OCI-M2 (cell line): ENCODE measurements at regions not wholly inside any gene's neighbourhood (a gene's known extent, or its start where the extent isn't known, plus 50 kb on each side); places are given as distances from the start of the nearest gene placed in this dataset.

Source experiments
- DNase-seq: peaks from one replicate; lab custom pipeline; 2025; ENCODE audit not compliant: unreplicated experiment; lab: John Stamatoyannopoulos, UW

DNA sequence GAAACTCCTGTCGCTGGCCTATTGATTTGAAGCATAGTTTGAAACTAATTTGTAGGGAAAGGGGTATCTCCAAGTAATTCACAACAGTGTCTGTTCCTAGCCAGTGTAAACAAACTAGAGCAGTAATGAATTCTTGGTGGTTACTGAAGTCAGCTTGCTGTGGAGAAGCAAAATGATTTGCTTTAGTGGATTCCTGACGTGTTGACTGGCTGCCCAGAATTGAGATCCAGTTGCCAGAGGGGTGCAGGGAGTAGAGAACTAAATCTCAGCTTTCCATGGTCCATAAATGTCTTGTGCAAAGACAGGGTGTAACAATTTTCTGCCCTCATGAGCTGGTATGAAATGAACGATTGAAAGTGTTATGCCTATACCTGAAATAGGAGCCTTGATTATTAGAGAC lies 382.5 kb upstream of the KIRREL3 start:
- DNase-seq, result no peak

DNA sequence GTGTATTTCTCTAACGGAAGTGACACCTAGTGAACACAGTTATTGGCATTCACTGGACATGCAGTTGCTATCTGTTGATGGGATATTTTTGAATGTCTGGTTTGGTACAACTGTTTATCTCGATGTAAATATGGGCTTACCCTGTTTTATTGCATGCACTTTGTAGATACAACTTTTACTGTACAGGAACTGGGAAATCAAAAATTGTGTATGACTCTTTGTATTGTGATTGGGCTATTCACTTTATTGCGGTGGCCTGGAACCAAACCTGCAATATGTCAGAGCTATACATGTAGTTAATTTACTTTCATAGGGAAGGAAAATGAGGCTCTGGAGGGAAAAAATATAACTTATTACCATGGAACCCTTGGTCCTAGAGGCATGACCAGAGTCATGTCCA lies 380.7 kb upstream of the KIRREL3 start:
- no peak for DNase-seq

GRCh38 chr11:127379686-127380085 lies 379.1 kb upstream of the KIRREL3 start:
- no peak for DNase-seq

DNA sequence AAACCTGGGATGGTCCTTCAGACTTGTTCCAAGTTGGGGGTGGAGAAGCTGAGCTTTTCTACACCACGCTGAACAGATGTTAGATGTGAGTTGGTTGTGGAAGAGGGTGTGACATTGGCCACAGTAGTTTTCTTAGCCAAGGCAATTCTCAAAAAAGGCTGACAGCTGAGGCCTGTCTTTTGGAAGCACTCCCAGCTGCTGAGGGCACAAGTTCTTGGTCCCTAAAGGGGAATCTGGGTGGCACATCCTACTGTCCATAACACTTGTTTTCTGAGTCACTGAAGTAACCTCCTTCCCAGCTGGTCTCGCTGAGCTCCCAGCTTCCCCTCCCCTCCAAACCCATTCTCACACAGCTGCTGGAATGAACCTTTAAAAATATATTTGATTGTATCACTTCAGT lies 375.7 kb upstream of the KIRREL3 start:
- no peak for DNase-seq

DNA sequence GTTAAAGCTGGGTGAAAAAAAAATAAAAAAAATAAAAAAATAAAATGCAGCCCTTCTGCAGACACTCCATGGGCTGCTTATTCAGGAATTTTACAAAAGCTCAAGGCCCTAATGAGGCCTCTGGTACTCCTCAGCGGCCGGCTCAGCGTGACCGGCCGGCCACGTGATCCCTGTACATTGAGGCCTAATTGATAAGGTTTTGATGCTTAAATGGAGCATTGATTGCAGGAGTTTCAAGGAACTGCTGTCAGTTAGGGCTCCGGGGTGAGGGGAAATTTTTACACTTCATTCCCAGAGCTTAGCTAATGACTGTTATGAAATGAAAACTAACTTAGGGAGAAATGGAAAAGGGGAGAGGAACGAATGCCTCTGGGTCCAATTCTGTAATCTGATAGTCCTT lies 368.8 kb upstream of the KIRREL3 start:
- DNase-seq, result no peak

DNA sequence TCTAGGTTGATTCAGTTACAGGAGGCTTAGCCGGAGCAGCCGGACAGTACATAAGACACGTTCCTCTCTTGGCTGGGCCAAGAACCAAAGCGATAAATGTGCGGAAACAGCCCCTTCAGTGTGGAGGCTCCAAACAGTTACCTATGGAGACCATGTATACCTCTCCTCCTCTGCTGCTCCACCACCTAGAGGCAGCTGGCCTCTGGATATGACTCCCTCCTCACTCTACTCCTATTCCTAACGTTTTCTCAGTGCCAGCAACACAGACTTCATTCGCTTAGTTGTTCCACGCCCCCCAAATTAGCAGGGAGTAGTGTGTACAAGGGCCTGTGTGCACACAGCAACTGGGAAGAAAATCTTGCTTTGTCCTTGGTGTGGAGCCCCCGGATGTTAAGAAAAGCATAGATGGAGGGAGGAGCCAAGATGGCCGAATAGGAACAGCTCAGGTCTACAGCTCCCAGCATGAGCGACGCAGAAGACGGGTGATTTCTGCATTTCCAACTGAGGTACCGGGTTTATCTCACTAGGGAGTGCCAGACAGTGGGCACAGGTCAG lies 362.3 kb upstream of the KIRREL3 start:
- DNase-seq, result no peak

DNA sequence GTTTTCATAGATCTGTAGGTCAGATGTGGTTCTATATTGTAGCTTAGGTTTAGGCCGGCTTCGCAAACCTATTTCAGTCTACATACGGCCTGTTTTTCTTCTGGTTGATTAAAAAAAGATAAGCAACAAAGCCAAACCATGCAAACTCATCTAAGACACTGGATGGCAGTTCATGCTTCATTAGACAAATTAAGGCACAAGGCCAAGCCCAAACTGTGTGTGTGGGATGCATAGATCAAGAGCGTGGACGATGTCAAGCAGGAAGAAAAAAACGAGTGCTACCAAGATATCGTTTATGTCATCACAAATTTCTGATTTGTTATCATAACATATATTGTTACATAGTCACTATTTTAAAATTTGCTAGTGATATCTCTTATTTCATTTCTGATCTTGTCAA lies 357.6 kb upstream of the KIRREL3 start:
- no peak for DNase-seq

DNA sequence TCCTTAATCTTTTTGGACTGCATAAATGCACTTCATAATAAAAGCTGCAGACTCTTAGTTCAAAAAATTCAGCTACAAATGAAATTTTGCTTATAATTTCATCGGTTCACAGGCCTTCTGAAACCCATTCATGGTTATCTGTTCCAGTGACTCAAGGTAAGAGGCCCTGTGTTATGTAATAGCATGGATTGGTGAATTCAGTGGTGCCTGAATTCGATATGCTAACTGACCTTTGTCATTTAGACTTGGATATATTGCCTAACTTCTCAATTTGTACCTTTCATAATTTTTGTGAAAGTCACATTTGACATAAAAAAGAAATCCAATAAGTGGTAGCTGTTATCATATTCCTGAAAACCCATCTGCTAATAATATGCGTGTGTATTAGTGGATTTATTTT lies 349.9 kb upstream of the KIRREL3 start:
- no peak for DNase-seq

DNA sequence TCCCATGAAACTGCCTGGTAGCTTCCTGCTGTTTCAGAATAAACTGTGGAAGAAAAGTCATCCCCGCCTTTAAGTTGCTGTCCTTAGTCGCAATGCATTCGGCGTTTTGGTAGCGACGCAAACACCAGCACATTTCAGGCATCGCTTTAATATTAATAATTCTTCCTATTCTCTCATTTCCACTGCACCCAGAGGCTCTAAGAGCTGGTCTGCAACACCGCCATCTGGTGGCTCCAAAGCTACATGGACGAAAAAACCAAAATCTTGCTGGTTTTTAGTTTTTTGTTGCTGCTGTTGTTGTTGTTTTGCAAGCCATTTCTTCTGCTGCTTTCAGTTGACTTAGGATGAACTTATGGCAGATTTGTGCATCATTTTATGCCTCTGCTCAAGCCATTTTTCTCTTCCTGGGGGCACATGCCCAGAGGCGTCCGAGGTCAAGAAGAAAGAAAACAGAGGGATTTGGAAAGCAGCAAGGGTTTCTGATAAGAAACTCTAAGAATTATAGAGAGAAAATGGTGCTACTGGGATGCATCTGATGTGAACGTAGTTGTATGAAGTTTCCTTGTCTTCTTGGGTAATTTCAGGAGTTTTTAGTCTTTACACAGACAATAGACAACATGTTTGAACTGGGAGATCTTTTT lies 345.4 kb upstream of the KIRREL3 start:
- no peak for DNase-seq

- DNase-seq, result no peak
Measured at GRCh38 chr11:127340438-127340837, 339.9 kb upstream of the KIRREL3 start.

- no peak for DNase-seq
Measured at GRCh38 chr11:127339376-127339775, 338.8 kb upstream of the KIRREL3 start.

DNA sequence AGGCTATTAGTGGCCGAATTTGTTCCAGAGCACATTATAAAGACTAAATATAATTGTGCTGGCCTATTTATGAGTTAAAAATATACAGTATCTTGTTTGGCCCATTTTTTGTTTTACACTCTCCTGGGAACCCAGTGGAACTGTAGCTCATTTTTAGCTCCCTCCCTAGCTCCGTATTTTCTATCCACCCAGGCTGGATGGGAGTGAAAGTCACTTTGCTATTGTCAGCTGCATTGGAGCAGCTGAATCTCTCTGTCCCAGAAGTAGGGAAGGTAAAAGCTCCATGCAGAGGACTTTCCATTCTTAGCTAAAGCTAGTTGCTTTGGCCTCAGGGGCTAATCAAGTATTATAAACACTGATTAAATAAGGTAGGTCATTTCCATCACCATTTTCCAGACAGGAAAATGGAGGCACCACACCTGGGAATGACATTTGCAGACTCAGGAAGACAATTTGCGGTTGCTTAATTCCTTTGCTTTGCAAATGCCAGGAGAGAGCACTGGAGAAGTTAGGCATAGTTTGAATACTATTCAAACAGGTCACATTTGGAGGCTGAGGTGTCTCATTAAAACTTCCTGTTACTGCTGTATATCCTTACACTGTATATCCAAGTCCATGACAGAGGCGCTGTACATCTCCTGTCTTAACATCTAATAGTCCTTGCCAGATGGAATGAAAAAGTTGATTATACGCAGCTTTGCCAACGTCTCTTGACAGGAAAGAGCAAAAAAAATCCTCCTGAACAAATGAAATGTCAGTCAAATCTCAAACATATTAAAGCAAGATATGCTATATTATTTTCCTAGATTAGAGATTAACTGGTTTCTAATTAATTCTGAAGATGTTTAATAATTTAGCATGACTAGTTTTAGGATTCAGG lies 338.1 kb upstream of the KIRREL3 start:
- no peak for DNase-seq

DNA sequence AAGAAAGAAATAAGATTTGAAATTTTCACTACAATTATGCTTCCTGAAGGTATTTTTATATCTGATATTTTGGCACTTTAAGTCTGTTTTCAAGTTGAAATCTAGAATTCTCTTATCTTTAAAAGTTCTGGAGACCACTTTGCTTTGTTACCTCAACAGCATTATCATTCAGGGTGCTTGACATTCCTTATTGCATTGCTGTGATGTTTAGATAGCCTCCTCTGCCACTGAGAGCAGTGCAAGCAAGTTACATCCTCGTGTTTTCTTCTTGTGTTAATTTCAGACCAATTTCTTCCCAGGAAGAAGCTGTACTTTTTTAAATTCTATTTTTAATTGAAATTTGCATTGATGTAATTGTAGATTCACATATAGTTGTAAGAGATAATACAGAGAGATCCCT lies 333.9 kb upstream of the KIRREL3 start:
- no peak for DNase-seq

GRCh38 chr11:127332896-127333295 lies 332.3 kb upstream of the KIRREL3 start:
- DNase-seq, result no peak

DNA sequence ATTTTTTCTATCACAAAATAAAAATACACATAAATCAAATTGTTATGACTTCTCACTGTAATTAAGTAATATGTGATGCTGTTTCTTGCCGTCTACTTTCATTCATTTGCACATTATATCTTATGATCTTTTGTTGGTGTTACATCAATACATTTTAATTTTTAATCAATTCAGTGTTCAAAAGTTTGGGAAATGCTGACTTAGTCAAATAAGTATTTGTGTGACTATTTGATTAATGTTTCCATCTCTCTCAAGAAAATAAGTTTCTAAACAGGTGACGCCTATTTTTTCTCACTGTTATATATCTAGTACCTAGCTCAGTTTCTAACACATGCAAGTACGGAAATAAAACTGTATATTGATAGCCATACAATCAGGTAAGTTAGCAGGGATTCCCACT lies 329.5 kb upstream of the KIRREL3 start:
- no peak for DNase-seq

GRCh38 chr11:127308291-127308690 lies 307.7 kb upstream of the KIRREL3 start:
- DNase-seq, result no peak

DNA sequence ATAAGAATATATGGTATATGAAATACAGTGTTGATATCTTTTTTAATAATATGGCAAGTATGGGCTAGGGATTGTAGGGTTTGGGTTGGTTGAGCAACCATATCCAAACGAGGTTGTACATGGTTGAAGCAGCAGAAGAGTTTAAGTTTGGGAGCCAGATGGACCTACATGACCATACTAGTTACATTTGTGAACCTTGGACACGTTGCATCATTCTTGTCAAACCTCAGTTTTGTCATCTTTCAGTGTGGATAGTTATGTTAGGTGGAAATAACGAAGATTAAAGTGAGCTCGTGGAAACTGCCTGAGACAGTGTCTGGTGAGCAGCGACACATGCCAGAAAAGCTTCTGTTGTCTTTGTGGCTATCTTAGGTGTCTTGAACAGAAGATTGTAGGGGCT lies 307.1 kb upstream of the KIRREL3 start:
- no peak for DNase-seq

GRCh38 chr11:127304634-127305033 lies 304.1 kb upstream of the KIRREL3 start:
- DNase-seq, result no peak

DNA sequence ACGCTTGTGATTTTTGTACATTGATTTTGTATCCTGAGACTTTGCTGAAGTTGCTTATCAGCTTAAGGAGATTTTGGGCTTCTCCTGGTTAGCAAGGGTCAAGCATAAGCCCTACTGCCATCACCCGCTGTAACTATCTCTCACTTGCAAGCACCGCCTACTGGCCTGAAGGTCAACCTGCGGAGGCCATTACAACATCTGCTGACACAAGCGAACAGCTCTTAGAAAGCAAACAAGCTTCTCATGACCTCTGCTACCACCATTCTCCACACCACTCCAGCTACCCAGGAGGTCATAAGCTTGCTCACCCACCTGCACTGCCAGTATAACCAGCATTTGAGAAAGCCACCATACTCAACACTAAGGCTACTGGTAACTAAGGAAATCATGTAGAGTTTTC lies 288.4 kb upstream of the KIRREL3 start:
- DNase-seq, result no peak

DNA sequence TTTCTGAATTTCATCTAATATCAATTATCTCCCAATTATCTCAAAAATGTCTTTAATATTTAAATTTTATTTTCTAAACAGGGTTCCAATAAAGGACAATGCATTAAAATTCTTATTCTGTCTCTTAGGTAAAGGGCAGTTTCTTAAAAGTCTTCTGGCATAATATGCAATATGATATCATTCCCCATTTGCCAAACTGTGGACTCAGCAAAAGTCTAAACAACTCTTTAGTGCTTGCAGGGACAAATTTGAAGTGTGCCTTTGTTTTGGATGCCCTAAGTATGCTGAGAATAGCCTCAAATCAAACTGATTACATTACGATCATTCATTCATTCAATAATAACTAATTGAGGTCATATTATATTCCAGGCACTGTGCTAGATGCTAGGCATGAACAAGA lies 281.0 kb upstream of the KIRREL3 start:
- DNase-seq, result no peak

DNA sequence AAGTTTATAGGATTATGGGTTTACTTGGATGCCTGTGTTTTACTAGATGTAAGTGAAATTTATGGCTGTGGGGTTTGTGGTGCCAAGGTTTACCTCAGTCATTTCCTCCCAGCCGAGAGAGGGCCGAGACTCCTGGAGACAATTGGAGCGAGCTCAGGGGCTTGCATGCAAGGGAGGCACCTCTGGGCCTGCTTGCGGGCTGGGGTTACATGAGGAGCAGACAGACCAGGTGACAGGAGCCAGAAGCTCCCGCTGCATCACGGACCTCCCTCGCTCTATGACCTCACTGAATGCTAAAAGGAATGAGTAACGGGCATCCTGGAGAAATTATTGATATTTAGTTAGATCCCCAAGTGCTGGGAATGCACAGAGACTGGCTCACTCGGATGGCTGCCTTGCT lies 275.2 kb upstream of the KIRREL3 start:
- no peak for DNase-seq

- DNase-seq, result no peak
Measured at GRCh38 chr11:127274328-127274676, 273.7 kb upstream of the KIRREL3 start.
